PC-9 (cell line): ENCODE measurements at regions not wholly inside any gene's neighbourhood (a gene's known extent, or its start where the extent isn't known, plus 50 kb on each side); places are given as distances from the start of the nearest gene placed in this dataset.
"Not testable (repeated sequence)": the region's sequence is repeated elsewhere in the genome, so short reads cannot be mapped to it uniquely, and the experiment has no call there.

ENCODE experiments used
- BruUV-seq: library from RNA; stranded (reverse); fragments of 400-500 nt; replicated peaks from 2 replicates; lab custom pipeline; 2021; lab: Mats Ljungman, UMichigan
- CTCF ChIA-PET: fragments of 300-600 bp; sonication (Branson Sonifier 250); formaldehyde crosslinking; loops from one replicate; lab custom pipeline; 2022; ENCODE audit warnings: antibody characterized with exemption; lab: Charles Lee
- POLR2A ChIA-PET: fragments of 300-600 bp; sonication (Branson Sonifier 250); formaldehyde crosslinking; loops from one replicate; lab custom pipeline; 2022; ENCODE audit warnings: antibody characterized with exemption; ENCODE audit not compliant: unreplicated experiment; lab: Charles Lee
- DNase-seq, 2 experiments: peaks; one replicate each; pipeline versions ENCODE4 v3.0.0 to v3.0.0-alpha.2; 2015 to 2022; ENCODE audit warnings: mixed read lengths in 1 of 2
- H2AFZ ChIP-seq: fragments of 200-600 bp; sonication (generic); 2 replicates; pipeline ENCODE4 v1.8.1; 2017; ENCODE audit warnings: antibody characterized with exemption
- H3F3A ChIP-seq: fragments of 200-600 bp; sonication (generic); 2 replicates; pipeline ENCODE4 v1.8.1; 2017; ENCODE audit warnings: antibody characterized with exemption, mild to moderate bottlenecking, low read depth; ENCODE audit not compliant: insufficient read depth
- H3K27ac ChIP-seq: fragments of 200-600 bp; sonication (generic); 2 replicates; pipeline ENCODE4 v1.6.1; 2016; ENCODE audit warnings: mixed run types
- H3K27me3 ChIP-seq: fragments of 200-600 bp; sonication (generic); 2 replicates; pipeline ENCODE4 v1.6.1; 2016; ENCODE audit warnings: low read depth, mixed run types; ENCODE audit not compliant: insufficient read depth
- H3K36me3 ChIP-seq: fragments of 200-600 bp; sonication (generic); 2 replicates; pipeline ENCODE4 v1.6.1; 2016; ENCODE audit warnings: low read depth, mixed run types
- H3K4me1 ChIP-seq: fragments of 200-600 bp; sonication (generic); replicated peaks from 2 replicates; pipeline ENCODE4 v1.6.1; 2016; ENCODE audit warnings: mixed run types; ENCODE audit not compliant: insufficient read depth
- H3K4me2 ChIP-seq: fragments of 200-600 bp; sonication (generic); 2 replicates; pipeline ENCODE4 v1.6.1; 2017; ENCODE audit warnings: mixed run types
- H3K4me3 ChIP-seq: fragments of 200-600 bp; sonication (generic); 2 replicates; pipeline ENCODE4 v1.6.1; 2016; ENCODE audit warnings: mixed run types
- H3K79me2 ChIP-seq: fragments of 200-600 bp; sonication (generic); 2 replicates; pipeline ENCODE4 v1.6.1; 2017; ENCODE audit warnings: low read depth, mixed run types
- H3K9me2 ChIP-seq: fragments of 200-600 bp; sonication (generic); 2 replicates; pipeline ENCODE4 v1.8.1; 2017; ENCODE audit warnings: mild to moderate bottlenecking; ENCODE audit not compliant: insufficient read depth
- H3K9me3 ChIP-seq: fragments of 200-600 bp; sonication (generic); 2 replicates; pipeline ENCODE4 v1.8.1; 2016; ENCODE audit warnings: low read depth; ENCODE audit not compliant: insufficient read depth
- H4K20me1 ChIP-seq: fragments of 200-600 bp; sonication (generic); 2 replicates; pipeline ENCODE4 v1.8.1; 2017; ENCODE audit not compliant: insufficient read depth
- EZH2 ChIP-seq: fragments of 200-600 bp; sonication (generic); IDR thresholded peaks from 2 replicates; pipeline ENCODE4 v1.8.0; 2017; ENCODE audit warnings: antibody characterized with exemption, low read depth
- intact Hi-C: fragments of 100-400 bp; cut with micrococcal nuclease; formaldehyde crosslinking; loops from one replicate; pipeline ENCODE4 v1.10.0; 2022; ENCODE audit not compliant: unreplicated experiment
- TF ChIP-seq, protein P1 (sequence below): fragments of 200-600 bp; sonication (generic); conservative IDR thresholded peaks from 2 replicates; pipeline ENCODE4 v1.6.1; 2017; ENCODE audit warnings: mixed run types, antibody characterized with exemption, mild to moderate bottlenecking, moderate library complexity

- Histone ChIP-seq H3K27me3 (no peaks in the 10 kb centered on the region), H3K79me2 (no peaks in the 10 kb centered on the region), H3K36me3 (no peaks in the 10 kb centered on the region), H3K4me1 (no peaks in the 10 kb centered on the region), H2AFZ (no peak overlapping the region), H3F3A (no peaks in the 10 kb centered on the region), H4K20me1 (no peaks in the 10 kb centered on the region), H3K4me3 (no peak overlapping the region), H3K27ac (no peak overlapping the region), H3K9me2 (no peaks in the 10 kb centered on the region), H3K4me2 (no peak overlapping the region), H3K9me3 (no peaks in the 10 kb centered on the region)
- ChIA-PET CTCF (no interaction called here), POLR2A (interaction anchor here (0.6 kb wide), 1 partner anchor 42 kb away, joined by 3 read pairs; no protein-coding TSS in a partner anchor)
- intact Hi-C loops, result no loop called here
- TF ChIP-seq, protein P1, sequence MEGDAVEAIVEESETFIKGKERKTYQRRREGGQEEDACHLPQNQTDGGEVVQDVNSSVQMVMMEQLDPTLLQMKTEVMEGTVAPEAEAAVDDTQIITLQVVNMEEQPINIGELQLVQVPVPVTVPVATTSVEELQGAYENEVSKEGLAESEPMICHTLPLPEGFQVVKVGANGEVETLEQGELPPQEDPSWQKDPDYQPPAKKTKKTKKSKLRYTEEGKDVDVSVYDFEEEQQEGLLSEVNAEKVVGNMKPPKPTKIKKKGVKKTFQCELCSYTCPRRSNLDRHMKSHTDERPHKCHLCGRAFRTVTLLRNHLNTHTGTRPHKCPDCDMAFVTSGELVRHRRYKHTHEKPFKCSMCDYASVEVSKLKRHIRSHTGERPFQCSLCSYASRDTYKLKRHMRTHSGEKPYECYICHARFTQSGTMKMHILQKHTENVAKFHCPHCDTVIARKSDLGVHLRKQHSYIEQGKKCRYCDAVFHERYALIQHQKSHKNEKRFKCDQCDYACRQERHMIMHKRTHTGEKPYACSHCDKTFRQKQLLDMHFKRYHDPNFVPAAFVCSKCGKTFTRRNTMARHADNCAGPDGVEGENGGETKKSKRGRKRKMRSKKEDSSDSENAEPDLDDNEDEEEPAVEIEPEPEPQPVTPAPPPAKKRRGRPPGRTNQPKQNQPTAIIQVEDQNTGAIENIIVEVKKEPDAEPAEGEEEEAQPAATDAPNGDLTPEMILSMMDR, result no peak
- TF ChIP-seq EZH2, result no peak
- no peak for DNase-seq
- no TSS peak for BruUV-seq
These were observed 132.3 kb downstream of the ZNF608 start for GRCh38 chr5:124614105-124614504.

DNA sequence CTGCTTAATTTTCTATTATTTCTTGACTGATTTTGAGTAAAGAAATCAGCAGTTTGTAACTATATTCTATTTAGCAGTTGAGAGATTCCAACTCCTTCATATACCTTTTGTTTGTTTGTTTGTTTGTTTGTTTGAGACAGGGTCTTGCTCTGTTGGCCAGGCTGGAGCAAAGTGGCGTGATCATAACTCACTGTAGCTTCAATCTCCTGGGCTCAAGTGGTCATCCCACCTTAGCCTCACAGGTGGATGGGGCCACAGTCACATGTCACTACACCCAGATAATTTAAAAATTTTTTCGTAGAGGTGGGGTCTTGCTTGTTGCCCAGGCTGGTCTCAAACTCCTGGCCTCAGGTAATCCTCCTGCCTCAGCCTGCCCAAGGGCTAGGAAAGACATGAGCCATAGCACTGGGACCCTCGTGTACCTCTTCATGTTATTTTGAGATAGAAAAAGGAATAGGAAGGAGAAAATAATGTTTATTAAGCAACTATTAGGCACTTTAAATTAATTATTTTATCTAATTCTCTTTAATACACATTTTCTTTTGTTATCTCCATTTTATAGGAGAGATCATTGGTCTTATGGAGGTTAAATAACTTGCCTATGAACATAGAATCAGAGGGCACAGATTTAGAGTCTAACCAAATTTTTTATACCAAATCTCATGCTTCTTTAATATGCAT lies 133.0 kb downstream of the ZNF608 start:
- no peaks in the 10 kb centered on the region for H3K79me2 ChIP-seq
- no peaks in the 10 kb centered on the region for H3K9me3 ChIP-seq
- H3F3A ChIP-seq, result no peaks in the 10 kb centered on the region
- ChIA-PET CTCF (no interaction called here), POLR2A (no interaction called here)
- H3K36me3 ChIP-seq, result no peaks in the 10 kb centered on the region
- no peak overlapping the region for H2AFZ ChIP-seq
- BruUV-seq, result no TSS peak
- H3K4me1 ChIP-seq, result no peaks in the 10 kb centered on the region
- H3K4me2 ChIP-seq, result no peak overlapping the region
- intact Hi-C loops, result no loop called here
- DNase-seq, result no peak
- no peaks in the 10 kb centered on the region for H3K27me3 ChIP-seq
- no peak for TF ChIP-seq EZH2
- TF ChIP-seq, protein P1, result no peak
- H4K20me1 ChIP-seq, result no peaks in the 10 kb centered on the region
- H3K27ac ChIP-seq, result no peak overlapping the region
- H3K9me2 ChIP-seq, result no peaks in the 10 kb centered on the region
- no peak overlapping the region for H3K4me3 ChIP-seq

DNA sequence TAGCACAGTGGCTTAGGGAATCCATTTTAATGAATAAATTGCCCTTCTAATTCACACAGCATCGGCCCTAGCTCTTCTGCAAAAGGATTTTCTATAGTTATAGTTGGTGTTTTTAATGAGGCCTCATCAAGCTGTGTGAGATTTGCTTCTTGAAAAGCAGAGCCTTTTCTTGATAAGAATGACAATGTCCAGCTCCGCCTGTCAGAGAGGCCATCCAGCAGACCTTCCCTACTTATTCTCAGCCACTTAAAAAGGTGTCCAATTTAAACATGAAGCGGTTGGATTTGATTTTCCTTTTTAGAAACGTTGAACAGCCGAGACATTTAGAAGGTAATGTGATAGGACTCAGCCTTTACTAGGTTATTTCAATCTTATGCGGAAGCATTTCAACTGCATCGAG lies 134.4 kb downstream of the ZNF608 start:
- POLR2A ChIA-PET, result no interaction called here
- no peaks in the 10 kb centered on the region for H3K9me3 ChIP-seq

DNA sequence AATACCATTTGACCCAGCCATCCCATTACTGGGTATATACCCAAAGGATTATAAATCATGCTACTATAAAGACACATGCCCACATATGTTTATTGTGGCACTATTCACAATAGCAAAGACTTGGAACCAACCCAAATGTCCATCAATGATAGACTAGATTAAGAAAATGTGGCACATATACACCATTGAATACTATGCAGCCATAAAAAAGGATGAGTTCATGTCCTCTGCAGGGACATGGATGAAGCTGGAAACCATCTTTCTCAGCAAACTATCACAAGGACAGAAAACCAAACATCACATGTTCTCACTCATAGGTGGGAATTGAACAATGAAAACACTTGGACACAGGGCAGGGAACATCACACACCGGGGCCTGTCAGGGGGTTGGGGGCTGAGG lies 135.2 kb downstream of the ZNF608 start:
- H3K4me2 ChIP-seq, H2AFZ ChIP-seq, H3K4me3 ChIP-seq, DNase-seq, H3K79me2 ChIP-seq, intact Hi-C loops, H4K20me1 ChIP-seq, H3K9me3 ChIP-seq, H3F3A ChIP-seq, H3K4me1 ChIP-seq, BruUV-seq, POLR2A ChIA-PET, H3K36me3 ChIP-seq, H3K27ac ChIP-seq, CTCF ChIA-PET, H3K9me2 ChIP-seq, H3K27me3 ChIP-seq: not testable (repeated sequence)

More for the DNA sequence above, 134.4 kb downstream of the ZNF608 start:
- Histone ChIP-seq H3K27ac (no peak overlapping the region), H3K79me2 (no peaks in the 10 kb centered on the region), H3K4me3 (no peak overlapping the region), H3F3A (no peaks in the 10 kb centered on the region), H2AFZ (no peak overlapping the region), H3K4me1 (no peaks in the 10 kb centered on the region), H4K20me1 (no peaks in the 10 kb centered on the region), H3K9me2 (no peaks in the 10 kb centered on the region), H3K27me3 (no peaks in the 10 kb centered on the region), H3K36me3 (no peaks in the 10 kb centered on the region), H3K4me2 (no peak overlapping the region)
- CTCF ChIA-PET, result no interaction called here
- no peak for DNase-seq
- no peak for TF ChIP-seq EZH2
- TF ChIP-seq, protein P1, result no peak
- intact Hi-C loops, result no loop called here
- BruUV-seq, result no TSS peak

DNA sequence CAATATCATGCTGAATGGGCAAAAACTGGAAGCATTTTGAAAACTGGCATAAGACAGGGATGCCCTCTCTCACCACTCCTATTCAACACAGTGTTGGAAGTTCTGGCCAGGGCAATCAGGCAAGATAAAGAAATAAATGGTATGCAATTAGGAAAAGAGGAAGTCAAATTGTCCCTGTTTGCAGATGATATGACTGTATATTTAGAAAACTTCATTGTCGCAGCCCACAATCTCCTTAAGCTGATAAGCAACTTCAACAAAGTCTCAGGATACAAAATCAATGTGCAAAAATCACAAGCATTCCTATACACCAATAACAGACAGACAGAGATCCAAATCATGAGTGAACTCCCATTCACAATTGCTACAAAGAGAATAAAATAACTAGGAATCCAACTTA lies 136.8 kb downstream of the ZNF608 start:
- H3K9me2 ChIP-seq, H3F3A ChIP-seq, H3K27ac ChIP-seq, H3K36me3 ChIP-seq, H3K4me2 ChIP-seq, H3K4me1 ChIP-seq, DNase-seq, POLR2A ChIA-PET, H2AFZ ChIP-seq, intact Hi-C loops, H3K27me3 ChIP-seq, H3K4me3 ChIP-seq, H3K9me3 ChIP-seq, BruUV-seq, H3K79me2 ChIP-seq, CTCF ChIA-PET, H4K20me1 ChIP-seq: not testable (repeated sequence)
